ENCODE measurements at regions not wholly inside any gene's neighbourhood (a gene's known extent, or its start where the extent isn't known, plus 50 kb on each side); places are given as distances from the start of the nearest gene placed in this dataset.

- H3K36me3 Mint-ChIP-seq (ENCODE audit: low read depth) = no peaks in the 10 kb centered on the region
- no peak for ATAC-seq
- no peak for DNase-seq
- peaks cover 12% of the 10 kb centered on the region for H3K9me3 Mint-ChIP-seq
- no peaks in the 10 kb centered on the region for H3K27me3 Mint-ChIP-seq
- no peak overlapping the region for H3K27ac Mint-ChIP-seq
- H3K4me1 Mint-ChIP-seq = no peaks in the 10 kb centered on the region
- H3K4me3 Mint-ChIP-seq = no peak overlapping the region
These were observed 676.6 kb downstream of the TOX3 start for GRCh38 chr16:51870296-51870854.

DNA sequence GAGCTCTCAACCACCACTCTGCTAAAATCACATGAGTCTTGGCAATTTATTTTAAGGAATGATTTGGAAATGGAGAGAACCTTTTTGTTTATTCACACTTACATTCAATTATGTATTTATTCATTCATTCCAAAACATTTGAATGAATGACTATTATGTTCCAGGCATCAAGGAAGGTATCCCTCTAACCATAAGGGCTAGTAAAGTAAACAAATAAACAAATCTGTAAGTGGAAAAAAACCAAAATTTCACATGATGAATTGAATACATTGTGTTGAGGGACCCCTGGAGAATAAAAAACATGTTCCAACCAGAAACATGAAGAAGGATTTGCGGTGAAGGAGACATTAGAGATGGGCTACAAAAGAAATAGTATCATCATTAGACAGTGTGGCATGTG is 677.8 kb downstream of the TOX3 start:
- H3K9me3 Mint-ChIP-seq = peaks cover 12% of the 10 kb centered on the region

DNA sequence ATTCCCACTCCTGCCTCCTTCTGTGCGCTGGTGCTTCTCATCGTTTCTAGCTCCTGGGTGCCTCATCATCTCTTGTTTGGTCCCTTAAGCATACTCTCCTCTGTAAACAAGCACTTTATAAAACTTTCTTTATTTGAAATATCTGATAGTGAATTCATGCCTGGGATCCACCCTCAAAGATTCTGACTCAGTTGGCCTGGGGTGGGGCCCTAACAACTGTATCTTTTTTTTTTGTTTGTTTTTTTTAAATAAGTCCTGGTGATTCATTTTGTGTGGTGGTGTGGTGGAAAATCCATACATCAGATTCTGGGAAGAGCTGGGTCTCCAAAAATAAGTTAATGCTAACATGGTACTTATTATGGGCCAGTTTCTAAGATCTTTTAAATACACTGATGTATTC is 678.3 kb downstream of the TOX3 start:
- H3K27ac Mint-ChIP-seq = no peak overlapping the region
- peaks cover 8% of the 10 kb centered on the region for H3K9me3 Mint-ChIP-seq
- no peaks in the 10 kb centered on the region for H3K27me3 Mint-ChIP-seq
- H3K36me3 Mint-ChIP-seq (ENCODE audit: low read depth) = no peaks in the 10 kb centered on the region
- no peaks in the 10 kb centered on the region for H3K4me1 Mint-ChIP-seq
- ATAC-seq = no peak
- H3K4me3 Mint-ChIP-seq = no peak overlapping the region
- no peak for DNase-seq

More for the DNA sequence above, 677.8 kb downstream of the TOX3 start:
- H3K27ac Mint-ChIP-seq = no peak overlapping the region
- no peak overlapping the region for H3K4me3 Mint-ChIP-seq
- no peak for DNase-seq
- ATAC-seq = no peak
- H3K4me1 Mint-ChIP-seq = no peaks in the 10 kb centered on the region
- no peaks in the 10 kb centered on the region for H3K36me3 Mint-ChIP-seq (ENCODE audit: low read depth)
- H3K27me3 Mint-ChIP-seq = no peaks in the 10 kb centered on the region

DNA sequence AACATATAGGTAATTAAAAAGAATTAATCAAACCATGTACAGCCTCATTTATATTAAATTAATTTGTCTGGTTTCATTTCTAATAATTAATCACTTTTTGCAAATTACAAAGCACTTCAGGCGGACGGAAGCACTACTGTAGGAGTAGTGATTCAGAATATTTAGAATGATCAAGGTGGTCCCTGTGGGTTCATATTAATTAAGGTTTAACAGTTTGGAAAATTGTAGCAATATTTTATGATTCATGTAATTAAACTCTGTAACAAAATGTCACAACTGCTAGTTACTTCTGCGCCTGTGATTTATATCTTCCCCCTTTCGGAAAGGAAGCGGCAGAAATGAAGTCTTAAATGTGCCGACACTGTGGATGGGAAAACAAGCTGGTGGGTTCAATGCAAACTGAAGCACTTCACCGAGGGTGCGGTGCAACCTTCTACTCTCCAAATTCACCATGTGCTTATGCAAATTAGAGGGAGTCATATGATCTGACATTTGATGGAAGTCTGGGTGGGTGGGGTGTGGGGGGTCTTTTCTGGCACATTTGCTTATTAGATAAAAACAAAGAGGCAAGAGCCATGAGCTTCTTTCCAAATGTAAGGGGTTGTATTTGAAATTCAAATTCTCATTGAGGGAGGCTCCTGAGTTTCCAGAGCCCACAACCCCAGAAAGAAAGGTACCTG is 679.4 kb downstream of the TOX3 start:
- Mint-ChIP-seq H3K27ac (no peak overlapping the region), H3K9me3 (peaks cover 6% of the 10 kb centered on the region), H3K4me1 (no peaks in the 10 kb centered on the region), H3K4me3 (no peak overlapping the region), H3K27me3 (no peaks in the 10 kb centered on the region), H3K36me3 (ENCODE audit: low read depth) (no peaks in the 10 kb centered on the region)
- DNase-seq (no peak), ATAC-seq (no peak)

DNA sequence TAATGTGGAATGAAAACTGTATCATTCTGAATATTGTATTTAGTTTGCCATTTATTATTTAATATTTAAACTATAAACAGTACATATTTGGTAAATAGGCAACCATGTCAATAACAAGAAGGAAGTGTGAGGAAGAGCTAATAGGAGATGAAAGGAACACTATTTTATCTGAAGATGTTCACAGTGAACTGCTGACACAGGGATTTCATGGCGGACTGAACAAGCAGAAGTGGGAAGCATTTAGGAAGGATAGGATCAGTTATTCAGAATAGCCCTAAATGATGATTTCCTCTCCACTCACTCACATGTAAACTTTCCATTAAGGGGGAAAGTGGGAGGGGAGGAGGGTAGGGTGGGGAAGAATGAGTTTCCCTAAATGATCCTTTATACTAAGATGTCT is 682.4 kb downstream of the TOX3 start:
- ATAC-seq = no peak
- Mint-ChIP-seq H3K27ac (no peak overlapping the region), H3K9me3 (peaks cover 4% of the 10 kb centered on the region), H3K4me3 (no peak overlapping the region), H3K27me3 (no peaks in the 10 kb centered on the region), H3K36me3 (ENCODE audit: low read depth) (no peaks in the 10 kb centered on the region), H3K4me1 (no peaks in the 10 kb centered on the region)
- DNase-seq = no peak

- Mint-ChIP-seq H3K4me3 (no peak overlapping the region), H3K27ac (no peak overlapping the region), H3K9me3 (peaks cover 14% of the 10 kb centered on the region), H3K36me3 (ENCODE audit: low read depth) (no peaks in the 10 kb centered on the region), H3K27me3 (no peaks in the 10 kb centered on the region), H3K4me1 (no peaks in the 10 kb centered on the region)
- DNase-seq (no peak), ATAC-seq (no peak)
These were observed 692.5 kb downstream of the TOX3 start for GRCh38 chr16:51854401-51854951.

DNA sequence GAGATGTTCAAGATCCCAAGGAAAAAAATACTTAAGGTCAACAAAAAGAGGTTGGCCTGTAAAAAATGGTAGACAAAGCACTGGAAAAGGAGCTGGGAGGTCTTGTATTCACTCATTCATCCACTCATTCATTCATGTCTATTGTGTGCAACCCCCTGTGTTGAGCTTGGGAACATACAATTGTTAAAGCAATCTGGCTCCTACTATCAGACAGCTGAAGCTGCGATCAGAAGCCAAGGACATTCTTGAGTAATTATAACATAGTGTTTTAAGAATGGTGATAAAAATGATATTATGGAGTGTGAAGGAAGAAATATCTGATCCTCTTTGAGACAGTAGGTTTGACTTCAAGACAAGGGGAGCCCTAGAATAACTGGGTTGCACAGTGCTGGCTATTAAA is 693.4 kb downstream of the TOX3 start:
- H3K27me3 Mint-ChIP-seq = no peaks in the 10 kb centered on the region
- no peaks in the 10 kb centered on the region for H3K4me1 Mint-ChIP-seq
- ATAC-seq (no peak), DNase-seq (no peak)
- no peak overlapping the region for H3K4me3 Mint-ChIP-seq
- no peak overlapping the region for H3K27ac Mint-ChIP-seq
- no peaks in the 10 kb centered on the region for H3K36me3 Mint-ChIP-seq (ENCODE audit: low read depth)
- H3K9me3 Mint-ChIP-seq = peaks cover 14% of the 10 kb centered on the region

DNA sequence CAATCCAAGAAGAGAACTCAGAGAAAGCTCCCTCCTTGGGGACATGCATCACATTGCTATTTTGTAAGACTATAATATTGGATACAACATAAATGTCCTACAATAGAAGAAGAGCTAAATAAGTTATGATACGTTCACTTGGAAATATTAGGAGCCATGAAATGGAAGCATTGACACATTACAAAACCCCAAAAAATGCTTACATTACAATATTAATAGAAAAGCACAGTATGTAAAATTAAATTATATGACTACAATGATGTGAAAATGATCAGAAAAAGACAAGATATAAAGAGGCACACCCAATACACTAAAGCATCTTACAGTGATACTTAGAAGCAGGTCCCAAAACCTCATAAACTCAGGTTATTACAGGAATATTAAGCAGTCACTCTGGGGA is 694.1 kb downstream of the TOX3 start:
- DNase-seq (no peak), ATAC-seq (no peak)

DNA sequence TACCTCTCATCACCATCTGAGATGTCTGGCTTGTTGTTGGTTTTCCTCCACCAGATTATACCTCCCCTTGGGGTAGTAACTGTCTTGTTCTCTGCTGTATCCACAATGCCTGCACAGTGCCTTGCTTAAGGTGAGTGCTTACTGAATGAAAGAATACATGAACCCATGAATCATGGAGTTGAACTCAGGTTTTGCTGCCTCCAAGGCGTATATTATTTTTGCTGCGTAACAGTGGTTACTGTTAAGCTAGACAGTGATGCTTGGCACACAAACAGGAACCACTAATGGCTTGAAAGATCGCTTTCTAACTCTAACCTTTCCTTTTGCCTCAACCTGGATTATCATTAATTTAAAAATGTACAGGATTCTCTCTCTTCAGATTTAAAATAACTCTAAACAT is 695.8 kb downstream of the TOX3 start:
- Mint-ChIP-seq H3K27ac (no peak overlapping the region), H3K9me3 (peaks cover 14% of the 10 kb centered on the region), H3K36me3 (ENCODE audit: low read depth) (no peaks in the 10 kb centered on the region), H3K27me3 (no peaks in the 10 kb centered on the region), H3K4me1 (no peaks in the 10 kb centered on the region), H3K4me3 (no peak overlapping the region)
- ATAC-seq (no peak), DNase-seq (no peak)

More for the DNA sequence above, 694.1 kb downstream of the TOX3 start:
- Mint-ChIP-seq H3K4me3 (no peak overlapping the region), H3K27me3 (no peaks in the 10 kb centered on the region), H3K4me1 (no peaks in the 10 kb centered on the region), H3K36me3 (ENCODE audit: low read depth) (no peaks in the 10 kb centered on the region), H3K27ac (no peak overlapping the region), H3K9me3 (peaks cover 14% of the 10 kb centered on the region)

DNA sequence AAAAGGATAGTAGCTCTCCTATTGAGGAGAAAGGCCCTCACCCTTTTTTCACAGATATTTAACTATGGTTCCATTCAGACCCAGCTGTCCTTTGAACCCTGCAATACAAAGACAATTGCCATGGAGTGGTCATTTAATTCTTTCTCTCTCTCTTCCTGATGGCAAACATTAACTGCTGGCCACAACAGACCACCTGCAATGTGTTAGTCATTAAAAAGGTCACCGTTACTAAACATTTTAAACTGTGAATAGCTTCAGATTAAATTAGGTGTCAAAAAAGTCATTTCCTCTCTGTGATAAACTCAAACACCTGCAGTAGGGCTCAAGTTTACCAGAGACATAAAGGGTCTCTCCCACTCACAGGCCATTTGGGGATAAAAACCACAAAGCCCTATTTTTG is 697.2 kb downstream of the TOX3 start:
- Mint-ChIP-seq H3K4me3 (no peak overlapping the region), H3K27ac (no peak overlapping the region), H3K27me3 (no peaks in the 10 kb centered on the region), H3K9me3 (peaks cover 18% of the 10 kb centered on the region), H3K4me1 (no peaks in the 10 kb centered on the region), H3K36me3 (ENCODE audit: low read depth) (no peaks in the 10 kb centered on the region)
- no peak for DNase-seq
- ATAC-seq = no peak

DNA sequence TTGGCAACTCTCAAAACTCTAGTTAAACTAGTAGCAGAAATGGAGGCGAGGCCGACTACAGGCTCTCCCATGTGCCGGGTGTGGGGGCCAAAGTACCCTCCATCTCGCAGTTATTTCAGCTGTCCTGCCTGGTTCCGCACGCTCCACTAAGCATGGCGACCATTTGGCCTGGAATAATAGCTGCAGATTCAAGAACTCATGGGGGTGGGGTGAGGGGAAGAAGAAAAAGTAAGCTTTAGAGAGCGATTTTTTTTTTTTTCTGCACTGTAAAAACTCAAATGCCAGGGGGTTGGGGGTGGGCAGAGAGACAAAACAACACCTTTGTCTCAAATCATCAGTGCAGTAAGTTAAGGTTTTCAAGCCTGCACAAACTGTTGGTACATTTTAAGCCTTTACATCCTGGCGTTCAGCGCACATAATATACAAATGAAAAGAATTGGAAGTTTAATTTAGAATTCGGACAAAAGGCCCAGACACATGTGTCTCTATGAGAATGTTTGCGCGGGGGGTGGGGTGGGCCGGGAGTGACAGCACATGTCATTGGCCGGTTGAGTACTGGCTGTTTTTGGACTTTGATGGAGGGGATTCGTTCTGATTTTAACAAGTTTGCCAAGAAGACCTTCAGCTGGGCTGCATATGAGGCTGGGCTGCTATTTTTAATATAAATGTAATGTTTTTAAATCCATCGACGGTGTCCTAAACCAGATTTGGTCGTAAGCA is 694.7 kb upstream of the SALL1 start:
- Mint-ChIP-seq H3K9me3 (peaks cover 5% of the 10 kb centered on the region), H3K4me3 (no peak overlapping the region), H3K27ac (no peak overlapping the region), H3K36me3 (ENCODE audit: low read depth) (no peaks in the 10 kb centered on the region), H3K4me1 (no peaks in the 10 kb centered on the region), H3K27me3 (no peaks in the 10 kb centered on the region)
- ATAC-seq (no peak), DNase-seq (no peak)

GRCh38 chr16:51839727-51840462 is 688.8 kb upstream of the SALL1 start:
- Mint-ChIP-seq H3K36me3 (ENCODE audit: low read depth) (no peaks in the 10 kb centered on the region), H3K27me3 (no peaks in the 10 kb centered on the region), H3K4me3 (no peak overlapping the region), H3K27ac (no peak overlapping the region), H3K9me3 (no peaks in the 10 kb centered on the region), H3K4me1 (no peaks in the 10 kb centered on the region)
- DNase-seq (no peak), ATAC-seq (no peak)

DNA sequence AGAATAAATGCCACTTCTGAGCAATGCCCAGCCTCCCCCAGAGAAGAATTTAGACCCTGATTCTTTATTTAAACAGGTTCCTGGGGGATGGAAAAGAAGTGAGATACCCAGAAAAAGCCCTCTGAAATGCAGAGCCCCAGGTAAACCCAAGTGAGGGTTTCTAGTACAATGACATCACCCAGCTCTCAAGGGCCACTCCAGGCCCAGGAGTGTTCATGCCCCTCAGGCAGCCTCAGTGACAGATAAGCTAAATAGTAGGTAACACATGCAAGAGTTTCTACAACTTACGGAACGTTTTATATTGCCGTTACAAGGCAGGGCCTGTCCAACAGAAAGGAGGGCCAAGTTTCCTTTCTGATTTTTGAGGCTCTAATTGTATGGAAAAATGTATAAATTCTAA is 683.7 kb upstream of the SALL1 start:
- Mint-ChIP-seq H3K4me1 (no peaks in the 10 kb centered on the region), H3K9me3 (peaks cover 4% of the 10 kb centered on the region), H3K27me3 (no peaks in the 10 kb centered on the region), H3K4me3 (no peak overlapping the region), H3K27ac (no peak overlapping the region), H3K36me3 (ENCODE audit: low read depth) (no peaks in the 10 kb centered on the region)
- ATAC-seq (no peak), DNase-seq (no peak)

DNA sequence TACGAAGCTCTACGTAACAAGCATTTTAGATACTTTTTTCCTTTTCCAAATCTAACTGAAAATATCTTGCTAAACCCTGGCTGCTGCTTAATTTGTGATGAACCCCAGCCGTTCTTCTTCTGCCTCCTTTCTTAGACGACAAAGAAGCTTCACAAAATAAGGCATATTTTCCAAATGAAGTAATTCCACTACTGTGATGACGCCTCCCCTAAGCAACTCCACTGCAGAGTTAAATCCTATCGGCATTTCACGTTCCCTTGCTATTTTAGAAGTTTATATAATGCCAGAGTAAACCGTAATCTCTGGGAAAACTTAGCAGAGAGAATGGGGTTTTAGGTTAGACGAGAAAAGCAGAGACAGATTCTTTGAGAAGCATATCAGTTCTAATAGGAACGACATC is 683.1 kb upstream of the SALL1 start:
- DNase-seq (no peak), ATAC-seq (no peak)
- no peak overlapping the region for H3K27ac Mint-ChIP-seq
- no peaks in the 10 kb centered on the region for H3K36me3 Mint-ChIP-seq (ENCODE audit: low read depth)
- no peak overlapping the region for H3K4me3 Mint-ChIP-seq
- no peaks in the 10 kb centered on the region for H3K4me1 Mint-ChIP-seq
- H3K27me3 Mint-ChIP-seq = no peaks in the 10 kb centered on the region
- H3K9me3 Mint-ChIP-seq = peaks cover 4% of the 10 kb centered on the region
